ENCODE measurements at regions not wholly inside any gene's neighbourhood (a gene's known extent, or its start where the extent isn't known, plus 50 kb on each side); places are given as distances from the start of the nearest gene placed in this dataset.

DNA sequence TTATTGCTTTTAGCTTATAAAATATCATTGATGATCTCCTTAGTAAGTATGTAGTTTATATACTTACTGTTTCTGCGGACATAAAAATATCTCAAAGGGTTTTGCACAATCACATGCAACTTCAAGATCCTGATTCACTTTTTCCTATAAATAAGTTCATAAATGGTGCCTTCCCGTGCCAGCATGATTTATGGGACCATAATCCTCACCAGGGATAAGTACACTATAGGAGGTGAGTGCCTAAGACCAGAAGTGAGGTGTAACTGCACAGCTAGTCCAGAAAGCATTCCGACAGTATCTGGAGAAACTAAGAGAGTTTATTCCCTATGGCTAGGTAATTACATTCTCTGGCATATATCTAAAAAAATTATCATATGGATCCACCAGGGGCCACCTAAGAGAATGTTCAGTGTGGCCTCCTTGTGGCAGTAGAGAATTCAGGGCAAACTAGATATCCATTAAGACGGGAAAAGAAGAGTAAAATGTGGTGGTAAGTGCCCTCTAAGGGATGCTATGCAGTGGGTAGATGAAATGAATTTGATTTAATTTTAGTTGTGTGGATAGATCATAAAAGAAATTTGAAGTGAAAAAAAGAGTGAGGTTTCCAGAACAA is 402.5 kb upstream of the SLC24A2 start:
- DNase-seq = no peak

DNA sequence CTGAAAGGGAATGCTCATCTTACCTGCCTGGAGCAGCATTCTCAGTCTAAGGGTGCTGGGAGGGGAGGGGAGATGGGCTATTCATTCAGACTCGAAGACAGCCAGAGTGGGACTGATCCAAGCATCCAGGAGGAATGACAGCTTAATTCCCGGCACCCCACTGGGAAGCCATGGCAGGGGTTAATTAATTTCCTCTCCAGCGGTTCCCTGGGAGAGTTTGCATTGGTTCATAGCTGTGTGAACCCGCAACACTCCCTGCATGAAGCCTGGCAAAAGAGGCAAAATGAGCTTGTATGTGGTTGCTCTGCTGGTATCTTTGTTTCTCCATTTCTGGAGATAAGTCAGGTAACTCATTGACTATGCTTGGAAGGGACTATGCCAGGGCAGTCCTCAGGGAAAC is 401.0 kb upstream of the SLC24A2 start:
- DNase-seq = no peak

DNA sequence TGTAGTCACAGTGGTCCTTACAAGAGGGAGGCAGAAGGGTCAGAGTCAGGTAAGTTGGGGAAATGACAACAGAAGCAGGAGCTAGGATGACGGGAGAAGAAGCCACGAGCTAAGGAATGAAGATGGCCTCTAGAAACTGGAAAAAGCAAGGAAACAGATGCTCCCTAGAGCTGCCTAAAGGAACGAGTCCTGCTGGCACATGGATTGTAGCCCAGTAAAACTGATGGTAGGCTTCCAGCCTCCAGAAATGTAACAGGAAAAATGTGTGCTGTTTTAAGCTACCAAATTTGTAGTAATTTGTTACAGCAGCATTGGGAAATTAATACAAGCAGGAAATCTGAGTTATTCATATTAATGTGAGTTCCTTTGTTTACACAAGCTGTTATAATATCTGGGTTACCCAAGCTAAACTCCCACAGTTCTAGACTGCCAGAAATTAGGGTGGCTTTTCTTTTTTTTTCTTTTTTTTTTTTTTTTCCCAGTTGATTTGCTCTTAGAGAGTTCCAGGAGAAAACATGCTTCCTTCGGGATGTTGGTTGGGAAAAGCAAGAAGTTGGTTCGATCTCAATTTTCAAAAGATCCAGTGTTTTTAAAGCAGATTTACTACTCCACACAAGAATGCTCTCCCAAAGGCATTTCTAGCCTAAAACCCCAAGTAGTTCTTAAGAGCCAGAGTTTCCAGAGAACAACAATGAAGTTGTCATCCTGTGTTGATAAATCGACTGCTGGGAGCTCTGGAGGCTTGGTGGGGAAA is 400.0 kb upstream of the SLC24A2 start:
- no peak for DNase-seq

DNA sequence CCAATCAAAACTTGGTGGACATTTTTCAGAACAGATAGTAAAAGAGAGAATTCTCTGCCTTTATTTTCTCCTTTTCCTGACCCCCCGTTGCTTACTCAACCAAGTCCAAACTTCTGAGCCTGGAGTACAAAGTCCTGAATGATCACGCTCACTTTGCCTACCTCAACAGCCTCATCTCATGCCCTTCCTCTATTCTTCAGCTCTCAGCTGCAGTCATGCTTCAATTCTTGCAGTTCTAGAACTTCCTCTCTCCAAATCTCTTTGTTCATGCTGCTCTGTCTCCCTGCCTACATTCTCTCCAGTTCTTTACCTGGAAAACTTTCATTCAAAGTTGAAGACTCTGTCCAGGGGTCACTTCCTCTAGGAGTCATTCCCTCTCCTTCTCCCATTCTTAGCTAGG is 398.5 kb upstream of the SLC24A2 start:
- no peak for DNase-seq

DNA sequence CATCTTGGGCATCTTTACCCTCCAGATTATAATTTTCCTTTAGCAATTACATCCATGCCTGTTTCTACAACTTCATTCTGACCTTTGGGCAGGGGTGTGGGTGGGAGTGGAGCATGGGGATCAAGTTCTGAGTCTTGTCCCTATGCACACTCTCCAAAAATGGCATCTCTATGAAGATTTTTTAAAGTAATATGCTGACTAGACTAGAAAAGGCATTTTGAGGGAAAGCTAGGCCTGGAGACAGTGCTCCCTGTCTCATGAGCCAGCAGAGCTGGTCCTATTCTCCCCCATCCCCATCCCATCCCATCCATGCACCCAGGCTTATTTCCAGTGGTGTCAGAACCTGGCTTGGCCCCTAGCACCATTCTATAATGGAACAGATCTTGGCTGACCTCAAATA is 398.0 kb upstream of the SLC24A2 start:
- DNase-seq = no peak

DNA sequence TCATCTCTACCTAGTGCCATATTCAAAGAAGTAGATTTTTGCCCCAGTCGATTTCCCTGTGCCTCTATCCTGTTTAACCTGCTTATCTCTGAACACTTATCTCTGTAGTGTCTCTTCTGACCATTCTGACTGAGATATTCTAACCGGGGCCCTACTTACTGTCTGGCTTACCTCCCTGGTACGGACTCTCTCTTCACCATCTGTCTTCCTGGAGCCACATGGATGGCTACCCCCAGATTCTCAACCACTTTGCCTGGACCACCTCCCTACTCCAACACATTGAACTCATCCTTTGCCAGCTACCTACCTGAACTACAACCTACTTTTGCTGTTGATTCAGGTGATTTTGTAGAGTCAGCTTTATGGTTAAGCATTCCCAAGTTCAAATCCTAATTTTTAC is 397.4 kb upstream of the SLC24A2 start:
- DNase-seq = no peak

DNA sequence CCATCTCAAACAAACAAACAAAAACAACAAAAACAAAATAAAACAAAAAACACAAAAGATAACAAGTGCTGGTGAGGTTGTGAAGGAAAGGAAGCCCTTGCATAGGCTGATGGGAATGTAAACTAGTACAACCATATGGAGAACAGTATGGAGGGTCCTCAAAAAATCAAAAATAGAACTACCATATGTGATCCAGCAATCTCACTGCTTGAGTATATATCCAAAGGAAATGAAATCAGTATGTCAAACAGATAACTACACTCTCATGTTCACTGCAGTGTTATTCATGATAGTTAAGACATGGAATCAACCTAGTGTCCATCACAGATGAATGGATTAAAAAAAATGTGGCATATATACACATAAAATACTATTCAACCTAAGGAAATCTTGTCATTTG is 395.7 kb upstream of the SLC24A2 start:
- no peak for DNase-seq

DNA sequence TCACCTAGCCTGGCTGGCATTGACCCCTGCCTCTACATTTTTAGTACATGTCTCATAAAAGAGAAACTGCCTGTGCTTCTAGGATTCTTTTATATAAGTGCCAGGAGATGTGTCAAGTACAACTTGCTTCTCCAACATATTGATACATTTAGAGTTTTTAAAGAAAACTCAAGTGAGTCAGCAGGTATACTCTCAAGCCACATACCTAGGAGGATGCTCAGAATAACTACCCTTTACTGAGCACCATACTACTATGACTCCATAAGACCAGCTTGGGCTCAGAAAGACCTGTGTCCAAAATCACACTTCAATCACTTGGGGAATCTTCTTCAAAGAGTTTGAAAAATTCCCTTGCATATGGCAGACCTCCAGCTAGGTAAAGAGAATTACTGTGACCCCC is 389.8 kb upstream of the SLC24A2 start:
- no peak for DNase-seq

DNA sequence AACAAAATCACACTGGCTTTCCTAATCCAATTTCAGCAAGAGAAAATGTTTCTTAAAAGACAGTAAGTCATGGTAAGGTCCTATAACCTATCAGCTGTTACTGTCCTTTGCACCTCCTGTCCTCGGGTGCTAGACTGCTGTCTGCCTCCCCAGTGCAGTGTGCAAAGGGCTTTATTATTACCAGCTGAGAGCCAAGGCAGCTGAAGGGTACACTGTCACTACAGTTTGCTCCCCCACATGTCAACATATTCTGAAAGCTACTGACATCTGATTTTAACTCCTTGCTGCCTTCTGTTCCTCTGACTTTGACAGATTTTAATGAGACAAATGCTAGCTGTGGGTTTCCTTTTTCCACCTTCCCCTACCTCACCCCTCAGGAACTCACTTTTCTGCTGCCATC is 389.4 kb upstream of the SLC24A2 start:
- no peak for DNase-seq

DNA sequence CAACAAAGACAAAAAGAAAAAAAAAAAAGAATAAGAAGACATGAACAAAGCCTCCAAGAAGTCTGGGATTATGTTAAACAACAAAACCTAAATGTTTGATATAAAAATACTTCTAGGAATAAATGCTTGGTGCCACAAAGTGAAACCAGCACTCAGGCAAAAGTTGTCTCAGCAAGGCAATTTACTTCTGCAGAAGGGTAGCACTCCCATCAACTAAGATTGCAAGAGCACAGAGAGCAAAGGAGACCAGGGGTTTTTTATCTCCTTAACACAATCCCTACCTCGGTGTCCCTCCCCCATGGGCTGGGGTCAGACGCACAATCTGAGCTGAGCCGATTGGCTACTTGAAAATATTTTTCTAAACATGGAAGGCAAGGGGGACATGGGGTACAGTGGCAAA is 381.3 kb upstream of the SLC24A2 start:
- no peak for DNase-seq

DNA sequence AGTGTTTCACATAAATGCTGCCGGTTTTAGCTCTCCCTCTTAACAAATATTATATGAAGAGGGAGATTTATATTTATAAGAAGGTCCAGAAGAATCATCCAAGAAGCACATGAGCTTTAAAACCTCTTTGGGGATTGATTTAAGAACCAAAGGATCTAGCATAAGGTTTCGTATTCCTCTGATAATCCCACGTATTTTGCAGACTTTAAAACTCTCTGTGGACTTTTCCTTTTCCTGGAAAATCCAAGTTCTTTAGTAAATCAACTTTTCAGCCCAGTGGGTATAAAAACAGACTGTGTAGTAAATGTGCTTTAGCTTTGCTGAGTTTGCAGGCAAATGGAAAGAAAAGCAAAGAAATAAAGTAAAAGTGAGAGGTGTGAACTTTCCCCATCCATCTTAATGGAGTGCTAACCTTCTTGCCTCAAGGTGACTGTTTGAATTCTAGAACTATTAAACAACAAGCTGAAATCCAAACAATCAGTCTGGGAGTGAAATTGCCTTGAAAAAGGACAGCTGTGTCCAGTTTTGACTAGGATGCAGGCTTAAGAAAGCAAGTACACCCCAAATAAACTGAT is 363.4 kb upstream of the SLC24A2 start:
- DNase-seq = no peak

DNA sequence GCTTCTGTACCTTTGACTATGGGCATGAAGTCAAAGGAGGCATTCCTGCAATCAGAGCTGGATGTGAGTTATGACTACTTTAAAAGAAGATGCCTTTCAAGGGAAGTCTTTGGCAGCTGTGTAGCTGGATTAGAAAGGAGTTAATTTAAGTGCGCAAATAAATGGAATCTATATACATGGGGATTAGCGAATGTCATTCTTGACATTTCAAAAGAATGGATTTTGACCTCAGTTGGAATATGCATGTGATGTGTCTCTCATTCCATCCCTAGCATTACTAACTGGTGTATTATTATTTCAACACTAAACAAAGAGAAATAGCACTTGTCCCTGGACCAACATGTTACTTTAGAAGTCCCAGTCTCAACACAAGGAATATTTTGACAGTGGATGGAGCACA is 359.6 kb upstream of the SLC24A2 start:
- no peak for DNase-seq

DNA sequence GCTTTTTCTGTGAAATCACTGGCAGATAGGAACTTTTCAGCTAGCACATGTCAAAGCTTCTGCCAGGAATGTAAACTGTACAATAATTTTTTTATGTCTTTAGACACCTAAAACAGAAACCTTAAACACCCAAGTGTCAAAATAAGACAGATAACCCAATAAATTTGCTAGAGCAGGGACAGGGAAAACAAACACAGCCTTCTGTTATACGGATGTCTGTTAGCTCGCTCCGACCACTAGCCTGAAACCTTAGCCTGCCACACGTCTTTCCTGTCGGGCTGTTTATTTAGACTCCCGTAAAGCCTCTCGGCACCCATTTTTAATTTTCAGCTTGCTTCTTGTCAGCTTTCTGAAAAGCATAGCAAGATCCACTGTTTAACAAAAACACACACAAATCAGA is 355.4 kb upstream of the SLC24A2 start:
- no peak for DNase-seq

DNA sequence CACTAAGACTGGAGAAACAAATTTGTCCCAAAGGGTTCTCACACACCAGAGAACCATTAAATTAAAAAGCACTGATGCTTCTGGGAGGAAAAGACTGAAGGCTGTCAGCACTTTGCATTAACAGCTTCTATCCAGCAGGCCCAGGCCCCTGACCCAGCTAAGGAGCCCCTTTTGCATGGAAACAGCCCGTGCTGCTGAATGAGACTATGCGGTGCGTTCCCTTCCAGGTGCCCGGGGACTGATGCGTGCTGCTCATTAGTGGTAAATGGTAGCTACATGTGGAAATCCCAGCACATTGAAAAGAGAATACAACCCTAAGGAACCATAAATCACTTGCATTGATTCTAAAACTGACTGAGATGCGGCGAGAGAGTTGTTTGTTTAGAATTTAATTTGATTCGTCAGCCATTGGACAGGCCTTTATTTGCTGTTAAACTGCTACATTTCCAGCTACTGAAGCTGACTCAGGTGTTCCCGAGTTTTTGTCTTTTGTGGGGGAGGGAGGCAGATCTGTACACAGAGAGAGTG is 351.0 kb upstream of the SLC24A2 start:
- DNase-seq = no peak

DNA sequence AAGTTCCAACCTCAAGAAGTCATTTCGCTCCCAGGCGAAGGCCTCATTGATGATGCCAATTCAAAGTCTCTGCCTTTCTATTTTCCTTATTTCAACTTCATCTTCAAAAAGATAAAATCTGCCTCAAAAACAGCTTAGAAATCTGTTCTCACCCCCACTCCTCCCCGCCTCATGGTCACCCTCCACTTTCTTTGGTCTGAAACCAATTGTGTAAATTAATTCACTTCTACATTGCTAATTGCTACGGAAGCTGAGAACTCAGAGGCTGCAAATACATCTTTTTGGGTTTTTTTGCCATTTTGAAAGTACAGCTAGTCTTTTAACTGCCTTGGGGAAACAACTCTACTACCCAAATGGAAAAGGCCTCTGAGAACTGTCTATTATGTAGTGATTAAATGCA is 350.0 kb upstream of the SLC24A2 start:
- DNase-seq = no peak

DNA sequence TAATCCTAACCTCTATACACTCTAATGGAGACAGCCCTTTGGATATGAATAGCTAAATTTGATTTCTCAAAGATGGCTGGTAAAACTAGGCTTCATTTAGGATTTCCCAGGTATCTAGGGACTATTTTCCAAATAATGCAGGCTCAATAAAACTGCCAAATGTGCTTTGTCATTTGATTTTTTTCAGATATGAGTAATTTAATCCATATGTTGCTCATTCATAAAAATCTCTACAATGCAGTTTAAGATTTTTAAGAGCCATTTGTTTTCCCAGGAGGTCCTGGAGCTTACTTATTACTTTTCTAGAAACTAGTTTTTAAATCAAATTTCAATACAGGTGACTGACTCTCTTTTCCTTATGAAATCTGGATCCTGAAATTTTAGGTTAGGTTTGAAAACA is 349.3 kb upstream of the SLC24A2 start:
- no peak for DNase-seq

DNA sequence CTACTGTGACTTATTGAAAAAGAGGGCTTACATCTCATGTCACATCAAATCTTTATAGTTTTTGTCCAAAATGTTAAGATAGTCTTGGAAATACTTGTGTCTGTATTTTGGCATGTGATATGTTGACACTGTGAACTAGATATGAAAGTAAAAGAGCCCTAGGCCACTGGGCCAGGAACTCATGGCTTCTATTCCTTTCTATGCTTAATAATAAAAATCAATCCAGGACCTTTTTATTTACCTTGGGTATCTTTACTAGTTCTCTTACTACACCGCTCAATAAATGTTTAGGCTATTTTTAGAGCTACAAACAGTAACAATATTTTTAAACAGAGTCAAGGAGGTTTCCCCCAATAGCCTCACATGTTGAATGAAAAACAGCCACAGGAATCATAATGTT is 348.6 kb upstream of the SLC24A2 start:
- DNase-seq = no peak

DNA sequence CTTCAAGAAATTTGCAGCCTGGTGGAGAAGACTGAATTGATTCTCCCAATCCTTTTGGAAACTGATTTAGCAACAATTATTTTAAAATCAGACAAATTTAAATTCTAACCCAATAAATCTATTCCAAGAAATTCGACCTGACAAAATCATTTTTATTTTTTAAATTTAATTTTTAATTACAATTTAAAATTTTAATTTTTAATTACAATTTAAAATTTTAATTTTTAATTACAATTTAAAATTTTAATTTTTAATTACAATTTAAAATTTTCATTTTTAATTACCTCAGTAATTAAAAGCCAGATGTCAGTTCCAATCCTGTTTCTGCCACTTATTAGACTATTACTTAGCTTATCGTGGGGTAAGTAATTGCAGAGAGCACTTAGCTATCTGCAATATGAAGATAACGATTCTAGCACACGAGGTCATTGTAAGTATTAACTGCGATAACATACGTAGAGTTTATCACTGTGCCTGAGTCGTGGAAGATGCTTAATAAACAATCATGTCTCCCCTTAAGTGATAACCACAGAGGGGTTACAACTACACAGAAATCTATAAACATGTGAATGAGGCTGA is 346.4 kb upstream of the SLC24A2 start:
- DNase-seq = no peak

DNA sequence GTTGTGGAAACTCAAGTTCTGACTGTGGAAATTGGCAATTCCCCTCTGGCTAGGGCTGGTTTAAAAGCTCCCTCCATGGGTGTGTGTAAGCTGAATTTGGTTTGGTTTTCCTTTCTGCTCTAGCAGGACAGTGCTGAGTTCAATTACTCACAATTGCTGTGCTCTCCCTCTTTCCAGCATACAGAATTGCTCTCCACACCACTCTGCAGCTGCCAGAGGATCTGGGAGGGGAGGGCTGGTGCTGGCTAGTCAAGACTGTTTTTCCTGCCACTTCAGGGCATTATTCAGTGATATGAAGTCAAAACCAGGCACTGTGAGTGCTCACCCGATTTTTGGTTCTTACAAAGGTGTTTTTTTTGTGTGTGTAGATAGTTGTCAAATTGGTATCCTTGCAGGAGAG is 336.9 kb upstream of the SLC24A2 start:
- no peak for DNase-seq

DNA sequence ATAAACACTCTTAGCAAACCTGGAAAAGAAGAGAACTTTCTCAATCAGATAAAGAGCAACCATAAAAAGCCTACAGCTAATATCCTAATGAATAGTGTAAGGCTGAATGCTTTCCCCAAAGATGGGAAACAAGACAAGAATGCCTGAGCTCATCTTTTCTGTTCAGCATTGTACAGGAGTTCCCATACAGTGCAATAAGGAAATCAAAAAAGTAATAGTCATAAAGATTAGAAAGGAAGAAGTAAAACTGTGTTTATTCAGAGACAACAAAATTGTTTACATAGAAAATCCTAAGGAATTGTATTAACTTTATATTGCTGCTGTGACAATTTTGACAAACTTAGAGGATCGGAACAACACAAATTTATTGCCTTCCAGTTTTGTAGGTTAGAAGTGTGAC is 330.7 kb upstream of the SLC24A2 start:
- no peak for DNase-seq

DNA sequence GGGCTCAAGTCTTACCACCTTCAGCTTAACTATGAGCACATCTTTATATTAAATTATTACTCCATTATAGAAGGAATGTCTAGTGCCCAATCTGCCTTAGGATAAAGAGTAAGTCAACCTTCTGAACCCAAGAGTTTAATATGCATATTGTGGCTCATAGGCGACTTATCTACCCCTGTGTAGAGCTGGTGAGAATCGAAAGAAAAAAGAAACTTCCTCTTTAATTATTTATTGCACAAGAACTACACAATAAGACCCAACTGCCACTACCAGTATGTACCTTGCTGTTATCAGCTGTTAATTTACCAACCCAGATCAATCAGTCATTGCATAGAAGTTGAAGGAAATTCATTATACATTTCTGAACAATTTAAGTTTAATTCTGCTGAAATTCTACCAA is 329.1 kb upstream of the SLC24A2 start:
- DNase-seq = no peak

DNA sequence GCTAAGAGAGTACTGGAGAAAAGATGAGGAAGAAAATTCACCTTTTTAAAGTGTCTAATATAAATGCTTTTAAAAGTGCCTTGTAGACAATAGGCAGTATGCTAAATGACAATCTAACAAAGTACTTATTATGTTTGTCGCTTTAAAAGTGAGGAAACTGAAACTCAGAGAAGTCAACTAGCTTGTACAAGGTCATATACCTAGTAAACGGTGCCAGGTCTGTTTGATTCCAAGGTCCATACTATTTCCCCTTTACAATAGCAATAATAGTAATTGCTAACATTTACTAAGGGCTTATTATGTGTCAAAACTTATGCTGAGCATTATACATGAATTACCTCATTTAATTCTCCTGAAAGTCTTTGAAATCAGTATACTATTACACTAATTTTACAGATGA is 328.6 kb upstream of the SLC24A2 start:
- DNase-seq = no peak

DNA sequence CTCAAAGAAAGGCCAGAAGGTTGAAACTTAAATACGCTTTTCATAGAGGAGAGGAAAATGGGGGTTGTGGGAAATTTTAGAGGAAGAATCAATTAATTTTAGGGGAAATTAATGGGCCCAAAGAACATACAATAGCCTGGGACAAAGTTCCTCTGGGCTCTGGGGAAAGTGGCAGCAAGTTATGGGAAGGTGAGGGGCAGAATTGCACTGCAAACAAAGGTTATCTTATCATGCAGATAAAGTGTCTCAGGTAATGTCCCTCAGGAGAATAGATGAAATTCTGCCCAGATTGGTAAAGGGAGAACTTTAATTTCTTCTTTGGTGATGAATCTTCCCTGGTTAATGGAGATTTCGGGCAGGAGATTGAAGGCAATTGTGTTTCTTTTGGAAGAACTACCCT is 326.1 kb upstream of the SLC24A2 start:
- DNase-seq = no peak

DNA sequence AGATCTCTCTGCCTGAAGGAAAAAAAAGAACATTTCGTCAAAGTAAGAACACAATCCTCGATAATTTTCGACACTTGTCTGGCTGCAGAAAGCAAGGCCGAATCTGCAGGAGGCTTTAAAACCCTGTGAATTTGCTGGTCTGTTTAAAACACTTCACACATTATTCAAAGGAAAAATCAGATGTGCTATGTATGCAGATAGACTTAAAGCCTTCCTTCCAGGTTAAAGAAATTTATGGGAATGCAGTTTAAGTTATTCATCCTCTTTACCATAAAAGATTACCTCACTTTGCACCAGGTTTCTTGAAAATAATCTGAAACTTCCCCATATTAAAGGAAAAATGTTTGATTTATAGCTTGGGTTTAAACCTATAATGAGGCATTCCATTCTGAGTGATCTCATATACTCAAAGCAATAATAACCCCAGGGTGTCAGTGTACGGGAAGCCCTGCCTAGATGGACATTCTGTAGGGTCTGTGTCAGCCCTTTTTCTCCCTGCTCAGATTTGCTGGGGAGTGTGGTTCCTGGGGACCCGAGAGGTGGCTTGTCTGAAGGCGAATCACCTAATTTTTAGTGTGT is 323.5 kb upstream of the SLC24A2 start:
- no peak for DNase-seq

Data from right hindlimb (tissue), 1 donor.